Neural cell (in vitro differentiated cells): ENCODE measurements at regions not wholly inside any gene's neighbourhood (a gene's known extent, or its start where the extent isn't known, plus 50 kb on each side); places are given as distances from the start of the nearest gene placed in this dataset.

ENCODE experiments used
- MXI1 ChIP-seq: fragments of 450-650 bp; conservative IDR thresholded peaks from 2 replicates; pipeline ENCODE4 v1.6.1; 2014; ENCODE audit warnings: antibody characterized with exemption, mild to moderate bottlenecking; ENCODE audit not compliant: poor library complexity, severe bottlenecking
- TAF1 ChIP-seq: IDR thresholded peaks from 2 replicates; pipeline ENCODE4 v1.6.1; 2012; ENCODE audit warnings: low read depth

DNA sequence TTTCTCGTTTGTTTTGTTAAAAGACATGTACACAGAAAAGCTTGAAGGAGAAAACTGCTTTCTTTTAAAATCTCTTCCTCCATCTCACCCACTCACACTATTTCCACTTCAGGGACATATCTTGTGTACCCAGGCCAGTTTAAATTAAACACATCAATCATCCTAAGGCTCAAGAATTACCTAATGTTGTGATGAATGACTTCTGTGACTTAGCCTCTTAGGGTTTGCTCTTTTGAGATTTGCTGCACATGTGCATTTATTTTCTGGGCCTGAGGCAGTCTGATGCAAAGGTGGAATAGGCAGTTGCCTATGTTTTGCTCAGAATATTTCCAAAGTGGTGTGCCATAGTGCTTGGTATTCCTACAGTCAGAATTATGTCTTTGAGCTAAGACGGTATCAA, 439.9 kb upstream of the CHD1 start:
- no peak for TF ChIP-seq TAF1
- TF ChIP-seq MXI1, result no peak
